ENCODE measurements at regions not wholly inside any gene's neighbourhood (a gene's known extent, or its start where the extent isn't known, plus 50 kb on each side); places are given as distances from the start of the nearest gene placed in this dataset.

GRCh38 chr7:18210788-18211187, 183.1 kb upstream of the PRPS1L1 start:
- no peaks in the 10 kb centered on the region for H3K4me1 Mint-ChIP-seq (ENCODE audit: low read depth, unreplicated experiment)
- no peak for DNase-seq (ENCODE audit: low read depth)
- Histone ChIP-seq H3K27me3 (ENCODE audit: insufficient read depth, low read length) (no peaks in the 10 kb centered on the region), H3K4me2 (ENCODE audit: low read length) (no peak overlapping the region), H2AFZ (ENCODE audit: low read depth, low read length) (no peak overlapping the region), H3K79me2 (ENCODE audit: insufficient read depth, low read length) (no peaks in the 10 kb centered on the region), H4K20me1 (ENCODE audit: insufficient read depth, low read length) (no peaks in the 10 kb centered on the region), H3K9ac (ENCODE audit: low read length) (no peak overlapping the region), H3K27ac (ENCODE audit: low read depth, low read length) (no peak overlapping the region), H3K9me3 (ENCODE audit: insufficient read depth, low read depth, low read length) (no peaks in the 10 kb centered on the region), H3K4me1 (ENCODE audit: insufficient read depth, low read length) (no peaks in the 10 kb centered on the region), H3K36me3 (ENCODE audit: insufficient read depth, low read length) (no peaks in the 10 kb centered on the region), H3K4me3 (ENCODE audit: insufficient read depth, low read depth, low read length) (no peak overlapping the region)
- no peak overlapping the region for H3K4me3 Mint-ChIP-seq (ENCODE audit: unreplicated experiment)
- FAIRE-seq: no peak
- H3K9me3 Mint-ChIP-seq (ENCODE audit: unreplicated experiment): no peaks in the 10 kb centered on the region
- no peak for TF ChIP-seq CTCF (IDR thresholded peaks at IDR 0.05; ENCODE audit: insufficient read depth, low read depth, low read length)
- TF ChIP-seq EZH2 (IDR thresholded peaks at IDR 0.05; ENCODE audit: insufficient read depth, low read length): no peak
- H3K27me3 Mint-ChIP-seq (ENCODE audit: low read depth, unreplicated experiment): no peaks in the 10 kb centered on the region
- no peaks in the 10 kb centered on the region for H3K36me3 Mint-ChIP-seq (ENCODE audit: low read depth, unreplicated experiment)
- no peak overlapping the region for H3K27ac Mint-ChIP-seq (ENCODE audit: unreplicated experiment)

GRCh38 chr7:18212308-18212707, 184.7 kb upstream of the PRPS1L1 start:
- no peaks in the 10 kb centered on the region for H3K36me3 Mint-ChIP-seq (ENCODE audit: low read depth, unreplicated experiment)
- no peaks in the 10 kb centered on the region for H4K20me1 ChIP-seq (ENCODE audit: insufficient read depth, low read length)
- H3K27me3 ChIP-seq (ENCODE audit: insufficient read depth, low read length): no peaks in the 10 kb centered on the region
- no peak overlapping the region for H3K27ac Mint-ChIP-seq (ENCODE audit: unreplicated experiment)
- no peak overlapping the region for H3K4me2 ChIP-seq (ENCODE audit: low read length)
- H3K4me3 ChIP-seq (ENCODE audit: insufficient read depth, low read depth, low read length): no peak overlapping the region
- H3K4me1 Mint-ChIP-seq (ENCODE audit: low read depth, unreplicated experiment): no peaks in the 10 kb centered on the region
- no peak for DNase-seq (ENCODE audit: low read depth)
- H3K4me1 ChIP-seq (ENCODE audit: insufficient read depth, low read length): no peaks in the 10 kb centered on the region
- no peak overlapping the region for H3K9ac ChIP-seq (ENCODE audit: low read length)
- no peaks in the 10 kb centered on the region for H3K79me2 ChIP-seq (ENCODE audit: insufficient read depth, low read length)
- H3K9me3 Mint-ChIP-seq (ENCODE audit: unreplicated experiment): no peaks in the 10 kb centered on the region
- H3K27ac ChIP-seq (ENCODE audit: low read depth, low read length): no peak overlapping the region
- H3K36me3 ChIP-seq (ENCODE audit: insufficient read depth, low read length): no peaks in the 10 kb centered on the region
- H3K27me3 Mint-ChIP-seq (ENCODE audit: low read depth, unreplicated experiment): no peaks in the 10 kb centered on the region
- no peak overlapping the region for H3K4me3 Mint-ChIP-seq (ENCODE audit: unreplicated experiment)
- H2AFZ ChIP-seq (ENCODE audit: low read depth, low read length): no peak overlapping the region
- TF ChIP-seq EZH2 (IDR thresholded peaks at IDR 0.05; ENCODE audit: insufficient read depth, low read length) (no peak), CTCF (IDR thresholded peaks at IDR 0.05; ENCODE audit: insufficient read depth, low read depth, low read length) (no peak)
- FAIRE-seq: no peak
- no peaks in the 10 kb centered on the region for H3K9me3 ChIP-seq (ENCODE audit: insufficient read depth, low read depth, low read length)

GRCh38 chr7:18212758-18213157, 185.1 kb upstream of the PRPS1L1 start:
- H3K9ac ChIP-seq (ENCODE audit: low read length): no peak overlapping the region
- FAIRE-seq: no peak
- no peaks in the 10 kb centered on the region for H3K9me3 Mint-ChIP-seq (ENCODE audit: unreplicated experiment)
- no peaks in the 10 kb centered on the region for H3K79me2 ChIP-seq (ENCODE audit: insufficient read depth, low read length)
- no peaks in the 10 kb centered on the region for H3K27me3 Mint-ChIP-seq (ENCODE audit: low read depth, unreplicated experiment)
- DNase-seq (ENCODE audit: low read depth): peak; percentile 44
- H3K27ac Mint-ChIP-seq (ENCODE audit: unreplicated experiment): no peak overlapping the region
- no peaks in the 10 kb centered on the region for H3K36me3 ChIP-seq (ENCODE audit: insufficient read depth, low read length)
- no peak overlapping the region for H3K4me2 ChIP-seq (ENCODE audit: low read length)
- no peaks in the 10 kb centered on the region for H3K27me3 ChIP-seq (ENCODE audit: insufficient read depth, low read length)
- H2AFZ ChIP-seq (ENCODE audit: low read depth, low read length): no peak overlapping the region
- no peak for TF ChIP-seq EZH2 (IDR thresholded peaks at IDR 0.05; ENCODE audit: insufficient read depth, low read length)
- TF ChIP-seq CTCF (IDR thresholded peaks at IDR 0.05; ENCODE audit: insufficient read depth, low read depth, low read length): no peak
- no peak overlapping the region for H3K4me3 ChIP-seq (ENCODE audit: insufficient read depth, low read depth, low read length)
- no peak overlapping the region for H3K4me3 Mint-ChIP-seq (ENCODE audit: unreplicated experiment)
- no peak overlapping the region for H3K27ac ChIP-seq (ENCODE audit: low read depth, low read length)
- H3K4me1 Mint-ChIP-seq (ENCODE audit: low read depth, unreplicated experiment): no peaks in the 10 kb centered on the region
- no peaks in the 10 kb centered on the region for H4K20me1 ChIP-seq (ENCODE audit: insufficient read depth, low read length)
- H3K36me3 Mint-ChIP-seq (ENCODE audit: low read depth, unreplicated experiment): no peaks in the 10 kb centered on the region
- no peaks in the 10 kb centered on the region for H3K4me1 ChIP-seq (ENCODE audit: insufficient read depth, low read length)
- H3K9me3 ChIP-seq (ENCODE audit: insufficient read depth, low read depth, low read length): no peaks in the 10 kb centered on the region

Measured in astrocyte (in vitro differentiated cells and primary cell).